HAP-1 (cell line): ENCODE measurements at regions not wholly inside any gene's neighbourhood (a gene's known extent, or its start where the extent isn't known, plus 50 kb on each side); places are given as distances from the start of the nearest gene placed in this dataset.

Source experiments
- DNase-seq, 2 experiments: peaks; one replicate each; pipeline ENCODE4 v3.0.0-alpha.2; 2016 to 2020; ENCODE audit warnings: low spot score in 2 of 2
- H3K27me3 ChIP-seq: fragments of 250-450 bp; sonication (Bioruptor Pico); 2 replicates; pipeline ENCODE4 v1.5.1; 2020; ENCODE audit warnings: low read depth, mild to moderate bottlenecking, moderate library complexity
- H3K36me3 ChIP-seq: fragments of 250-450 bp; sonication (Bioruptor Pico); replicated peaks from 2 replicates; pipeline ENCODE4 v1.5.1; 2020; ENCODE audit warnings: mild to moderate bottlenecking
- H3K4me1 ChIP-seq: fragments of 250-450 bp; sonication (Bioruptor Pico); 2 replicates; pipeline ENCODE4 v1.5.1; 2020; ENCODE audit warnings: mild to moderate bottlenecking
- H3K4me3 ChIP-seq: fragments of 250-450 bp; sonication (Bioruptor Pico); 2 replicates; pipeline ENCODE4 v1.5.1; 2020; ENCODE audit warnings: mild to moderate bottlenecking, moderate library complexity
- H3K9me3 ChIP-seq: fragments of 250-450 bp; sonication (Bioruptor Pico); 2 replicates; pipeline ENCODE4 v1.5.1; 2020; ENCODE audit warnings: mild to moderate bottlenecking, moderate library complexity
- in situ Hi-C: fragments of 300-500 bp; cut with MboI; formaldehyde crosslinking; loops from 3 replicates; pipeline ENCODE4 v1.14.3; 2020; ENCODE audit warnings: low sequenced_read_pairs, inconsistent platforms, mixed read lengths

DNA sequence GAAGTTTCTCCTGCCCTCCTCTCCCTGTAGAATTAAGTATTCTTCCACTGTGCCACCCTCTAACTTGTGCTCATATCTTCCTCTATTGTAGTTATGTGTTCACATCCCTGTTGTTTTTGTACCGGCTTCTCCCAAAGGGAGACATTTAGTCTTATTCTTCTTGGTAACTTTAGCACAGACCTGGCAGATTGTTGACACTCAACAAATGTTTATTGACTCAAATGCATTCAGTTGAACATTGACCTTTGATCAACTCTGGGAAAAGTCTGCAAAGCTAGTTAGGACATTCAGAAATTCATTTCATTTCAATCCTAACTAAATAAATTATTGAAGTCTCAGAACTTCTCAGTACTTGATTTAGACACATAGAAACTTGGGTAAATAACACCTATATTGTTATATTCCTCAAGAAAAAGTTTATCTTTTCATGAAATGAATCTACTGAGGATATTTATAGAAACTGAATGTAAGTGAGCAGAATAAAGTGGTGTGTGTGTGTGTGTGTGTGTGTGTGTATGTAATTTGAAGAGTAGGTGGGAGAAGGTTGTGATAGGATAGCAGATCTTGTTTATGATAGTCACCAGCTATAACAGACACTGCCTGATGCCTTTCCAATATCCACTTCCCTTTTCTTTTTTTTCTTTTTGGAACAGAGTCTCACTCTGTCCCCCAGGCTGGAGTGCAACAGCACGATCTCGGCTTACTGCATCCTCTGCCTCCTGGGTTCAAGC lies 872.4 kb upstream of the CXADR start:
- Histone ChIP-seq H3K4me3 (no peak overlapping the region), H3K27me3 (no peaks in the 10 kb centered on the region), H3K4me1 (peaks cover under 1% of the 10 kb centered on the region; the same call in 1 of the 2 replicates), H3K9me3 (no peaks in the 10 kb centered on the region), H3K36me3 (no peaks in the 10 kb centered on the region)
- DNase-seq: no peak
- in situ Hi-C loops: no loop called here

DNA sequence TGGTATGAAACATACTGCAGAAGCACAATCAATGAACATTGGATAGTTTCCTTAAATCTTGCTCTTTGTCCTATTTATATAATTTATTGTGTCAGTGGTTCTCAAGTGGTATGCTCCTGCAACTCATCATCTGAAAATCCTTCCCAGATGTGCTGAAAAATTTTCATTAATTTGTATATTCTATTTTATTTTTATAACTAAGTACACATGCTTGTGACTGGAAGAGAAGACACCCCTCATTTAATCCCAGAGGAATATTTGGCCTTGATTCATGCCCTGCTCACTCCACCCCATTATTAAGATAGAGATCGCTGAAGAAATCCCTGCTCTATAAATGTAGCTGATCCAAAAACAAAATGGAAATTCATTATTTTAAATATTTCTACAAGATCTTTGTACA lies 870.5 kb upstream of the CXADR start:
- H3K36me3 ChIP-seq: no peaks in the 10 kb centered on the region
- H3K9me3 ChIP-seq: no peaks in the 10 kb centered on the region
- in situ Hi-C loops: no loop called here
- H3K27me3 ChIP-seq: no peaks in the 10 kb centered on the region
- H3K4me1 ChIP-seq: no peaks in the 10 kb centered on the region
- no peak overlapping the region for H3K4me3 ChIP-seq
- DNase-seq: no peak

DNA sequence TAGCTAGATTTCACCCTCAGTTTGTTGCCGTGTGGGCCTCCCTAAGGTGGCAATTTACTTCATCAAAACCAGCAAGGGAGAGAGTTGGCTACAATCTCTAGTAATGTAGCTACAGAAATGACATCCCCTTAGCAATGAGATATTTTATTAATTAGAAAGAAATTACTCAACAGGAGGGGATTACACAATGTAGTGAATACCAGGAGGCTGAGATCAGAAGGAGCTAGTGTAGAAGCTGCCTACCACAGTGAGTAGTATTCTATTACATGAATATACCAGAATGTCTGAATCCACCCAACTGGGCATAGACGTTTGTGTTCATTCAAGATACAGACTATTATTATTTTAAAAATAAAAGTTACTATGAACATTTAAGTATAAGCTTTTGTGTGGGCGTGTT lies 868.2 kb upstream of the CXADR start:
- in situ Hi-C loops: no loop called here

DNA sequence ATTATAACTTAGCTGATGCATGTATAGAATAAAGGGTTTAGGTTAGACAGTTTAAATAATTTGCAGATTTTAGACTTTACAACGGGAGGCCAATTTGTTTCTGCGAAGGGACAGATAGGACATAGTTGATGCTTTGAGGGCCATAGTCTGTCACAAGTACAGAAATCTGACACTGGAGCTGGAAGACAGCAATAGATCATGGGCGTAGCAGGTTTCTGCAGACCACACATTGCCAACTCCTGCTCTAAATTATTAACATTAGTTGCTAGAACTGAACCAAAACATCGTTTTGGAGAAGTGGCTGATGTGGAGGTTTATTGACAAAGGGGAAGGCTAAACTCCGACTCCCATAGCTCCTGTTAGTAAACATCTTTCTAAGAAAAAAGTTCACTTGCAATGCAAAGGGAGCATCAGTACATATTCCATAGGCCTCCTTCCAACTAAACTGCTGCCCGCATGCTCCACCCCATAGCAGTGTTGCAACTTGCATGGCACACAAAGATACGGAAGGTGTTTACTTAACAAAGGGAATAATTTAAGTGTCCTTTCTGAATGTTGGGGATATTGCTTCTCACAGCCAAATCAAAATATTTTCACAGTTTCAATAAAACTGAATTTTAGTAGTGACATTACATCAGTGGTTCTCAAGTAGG lies 862.0 kb upstream of the CXADR start:
- in situ Hi-C loops: no loop called here
- no peak for DNase-seq
- Histone ChIP-seq H3K36me3 (no peaks in the 10 kb centered on the region), H3K27me3 (no peaks in the 10 kb centered on the region), H3K4me3 (no peak overlapping the region), H3K9me3 (no peaks in the 10 kb centered on the region), H3K4me1 (0 out of 2 replicates have a peak, but pooled peaks cover 3% of the 10 kb centered on the region)

More for the DNA sequence above, 868.2 kb upstream of the CXADR start:
- no peaks in the 10 kb centered on the region for H3K9me3 ChIP-seq
- H3K4me3 ChIP-seq: no peak overlapping the region
- H3K36me3 ChIP-seq: no peaks in the 10 kb centered on the region
- DNase-seq: no peak
- H3K4me1 ChIP-seq: no peaks in the 10 kb centered on the region
- H3K27me3 ChIP-seq: no peaks in the 10 kb centered on the region

DNA sequence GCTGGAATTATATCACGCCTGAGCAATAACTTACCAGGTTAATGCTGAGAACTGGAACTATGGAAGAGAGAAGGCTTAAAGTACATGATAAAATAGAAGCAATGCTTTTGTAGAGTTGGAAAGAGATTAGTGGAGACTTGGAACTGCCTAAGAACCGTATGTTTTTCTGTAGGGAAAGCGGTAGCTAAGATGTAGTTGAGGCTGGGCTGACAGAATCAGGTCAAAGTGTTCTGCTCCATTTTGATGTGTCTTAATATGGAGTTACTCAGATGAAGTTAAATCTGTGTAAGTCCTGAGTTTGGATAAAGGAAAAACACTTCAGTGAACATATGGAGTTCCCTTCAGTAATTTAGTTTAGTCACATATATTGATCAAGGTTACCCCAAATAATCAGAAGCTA lies 860.9 kb upstream of the CXADR start:
- H3K9me3 ChIP-seq: no peaks in the 10 kb centered on the region
- in situ Hi-C loops: no loop called here
- 0 out of 2 replicates have a peak, but pooled peaks cover 3% of the 10 kb centered on the region for H3K4me1 ChIP-seq
- H3K27me3 ChIP-seq: no peaks in the 10 kb centered on the region
- no peak overlapping the region for H3K4me3 ChIP-seq
- no peaks in the 10 kb centered on the region for H3K36me3 ChIP-seq
- no peak for DNase-seq

DNA sequence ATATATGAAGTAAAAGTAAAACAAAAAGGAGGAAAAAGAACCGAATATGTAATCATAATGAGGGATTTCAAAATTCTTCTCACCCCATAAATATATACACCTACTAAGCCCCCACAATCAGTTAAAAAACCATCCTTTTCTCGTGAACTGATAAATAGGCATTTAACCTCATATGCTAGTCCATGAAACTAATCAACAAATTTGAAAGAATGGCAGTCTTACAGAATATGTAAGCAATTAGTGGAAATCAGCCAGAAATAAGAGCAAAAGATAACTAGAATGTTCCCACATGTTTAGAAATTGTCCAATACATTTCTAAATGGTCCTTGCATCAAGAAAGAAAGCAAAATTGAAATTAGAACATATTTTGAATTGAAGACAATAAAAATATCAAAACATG lies 849.4 kb upstream of the CXADR start:
- in situ Hi-C loops: no loop called here
- Histone ChIP-seq H3K9me3 (no peaks in the 10 kb centered on the region), H3K4me1 (no peaks in the 10 kb centered on the region), H3K4me3 (no peak overlapping the region), H3K36me3 (no peaks in the 10 kb centered on the region), H3K27me3 (no peaks in the 10 kb centered on the region)
- DNase-seq: no peak

DNA sequence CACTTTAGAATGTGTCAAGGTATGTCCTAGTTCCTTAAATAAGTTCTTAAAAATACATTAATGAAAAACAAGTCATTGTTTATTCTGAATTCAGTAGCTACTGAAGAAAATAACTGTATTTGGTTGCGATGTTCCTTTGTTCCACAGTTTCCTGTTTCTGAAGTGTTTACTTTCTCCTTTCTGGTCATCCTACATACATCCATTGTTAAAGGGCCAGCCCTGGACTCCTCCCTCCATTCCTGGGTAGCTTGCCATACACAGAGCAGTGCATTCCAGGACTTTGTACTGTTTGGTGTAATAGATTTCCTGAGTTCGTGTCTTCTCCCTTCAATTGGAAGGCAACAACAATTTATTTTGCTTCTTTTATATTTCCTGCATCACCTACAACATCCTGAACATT lies 845.4 kb upstream of the CXADR start:
- no peaks in the 10 kb centered on the region for H3K36me3 ChIP-seq
- no peaks in the 10 kb centered on the region for H3K4me1 ChIP-seq
- DNase-seq: no peak
- in situ Hi-C loops: no loop called here
- H3K27me3 ChIP-seq: no peaks in the 10 kb centered on the region
- no peaks in the 10 kb centered on the region for H3K9me3 ChIP-seq
- H3K4me3 ChIP-seq: no peak overlapping the region

DNA sequence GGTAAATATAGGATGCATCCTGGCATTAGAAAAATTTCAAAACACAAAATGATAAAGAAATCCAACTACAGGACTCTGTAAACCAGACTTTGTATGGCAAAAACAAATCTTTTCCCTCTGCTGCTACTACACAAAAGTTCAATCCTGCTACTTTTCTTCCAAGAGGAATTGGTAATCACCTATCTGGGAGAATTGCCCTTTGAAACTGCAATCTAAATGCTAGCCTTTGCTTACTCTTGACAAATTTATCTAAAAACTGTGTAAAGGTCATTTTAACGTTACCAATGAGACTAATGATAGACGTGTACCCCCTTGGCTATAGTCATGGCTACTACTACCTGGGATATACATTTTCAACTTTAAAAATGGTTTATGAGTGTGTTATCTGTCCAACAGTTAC lies 837.9 kb upstream of the CXADR start:
- Histone ChIP-seq H3K36me3 (no peaks in the 10 kb centered on the region), H3K4me1 (no peaks in the 10 kb centered on the region), H3K27me3 (no peaks in the 10 kb centered on the region), H3K9me3 (no peaks in the 10 kb centered on the region), H3K4me3 (no peak overlapping the region)
- no peak for DNase-seq
- in situ Hi-C loops: no loop called here

DNA sequence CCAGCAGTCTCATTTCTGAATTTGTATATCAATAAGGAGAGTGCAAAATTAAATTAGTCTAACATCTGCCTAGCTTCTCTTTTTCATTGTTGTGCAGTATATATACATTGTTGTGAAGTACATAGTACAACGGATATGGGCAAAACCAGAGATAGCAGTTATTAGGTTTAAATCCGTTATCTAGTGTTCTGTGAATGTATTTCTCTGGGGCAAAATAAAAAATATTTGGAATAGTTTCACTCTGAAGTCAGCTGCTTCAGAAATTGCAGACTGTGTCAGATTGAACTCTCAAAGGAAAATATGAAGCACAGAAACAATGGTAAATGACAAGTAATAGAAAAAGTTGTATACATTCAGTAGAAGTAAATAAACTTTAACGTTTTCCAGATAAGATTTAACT lies 836.5 kb upstream of the CXADR start:
- Histone ChIP-seq H3K36me3 (no peaks in the 10 kb centered on the region), H3K4me1 (no peaks in the 10 kb centered on the region), H3K4me3 (no peak overlapping the region), H3K9me3 (no peaks in the 10 kb centered on the region), H3K27me3 (no peaks in the 10 kb centered on the region)
- no peak for DNase-seq
- in situ Hi-C loops: no loop called here

DNA sequence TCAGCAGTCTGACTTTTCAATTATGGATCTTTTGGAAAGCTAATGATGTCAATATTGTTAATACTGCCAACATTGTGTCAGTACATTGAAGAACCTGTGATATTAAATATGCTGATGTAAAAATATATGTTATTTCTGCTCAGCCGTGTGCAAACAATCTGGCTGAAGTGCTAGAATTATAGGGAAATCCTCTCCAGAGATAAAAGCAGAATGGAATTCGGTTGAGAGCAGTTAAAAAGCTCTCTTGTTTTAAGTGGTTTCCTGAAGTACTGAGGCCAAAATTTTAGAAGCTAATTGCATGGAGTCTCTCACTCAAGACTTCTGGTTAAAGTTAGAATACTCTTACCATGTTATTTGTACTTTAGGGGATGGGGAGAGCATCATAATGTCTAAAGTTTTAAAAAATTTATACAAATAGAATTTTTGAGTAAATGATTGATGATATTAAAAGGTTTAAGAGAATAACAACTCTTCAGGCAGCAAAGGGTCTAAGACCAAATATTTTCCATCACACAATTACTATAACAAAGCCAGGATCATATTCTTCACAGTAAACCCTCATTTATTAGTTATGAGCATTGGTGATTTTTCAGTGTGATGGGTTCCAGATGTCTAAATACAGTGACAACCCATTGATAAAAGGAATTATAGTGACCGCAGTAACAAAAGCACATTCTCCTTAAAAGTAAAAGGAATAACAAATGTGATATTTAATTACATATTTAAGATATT lies 834.2 kb upstream of the CXADR start:
- in situ Hi-C loops: no loop called here
- Histone ChIP-seq H3K27me3 (no peaks in the 10 kb centered on the region), H3K4me1 (no peaks in the 10 kb centered on the region), H3K36me3 (no peaks in the 10 kb centered on the region), H3K4me3 (no peak overlapping the region), H3K9me3 (no peaks in the 10 kb centered on the region)
- no peak for DNase-seq

DNA sequence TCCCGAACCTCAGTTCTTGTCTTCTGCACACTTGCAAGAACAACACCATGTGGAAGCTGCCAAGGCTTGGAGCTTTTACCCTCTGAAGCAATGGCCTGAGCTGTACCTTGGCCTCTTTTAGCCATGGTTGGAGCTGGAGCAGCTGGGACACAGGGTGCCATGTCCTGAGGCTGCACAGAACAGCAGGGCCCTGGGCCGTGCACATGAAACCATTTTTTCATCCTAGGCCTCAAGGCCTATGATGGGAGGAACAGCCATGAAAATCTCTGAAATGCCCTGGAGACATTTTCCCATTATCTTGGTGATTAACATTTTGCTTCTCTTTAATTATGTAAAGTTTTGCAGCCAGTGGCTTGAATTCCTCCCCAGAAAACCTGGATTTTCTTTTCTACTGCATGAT lies 817.8 kb upstream of the CXADR start:
- H3K27me3 ChIP-seq: no peaks in the 10 kb centered on the region
- no peaks in the 10 kb centered on the region for H3K36me3 ChIP-seq
- in situ Hi-C loops: no loop called here
- H3K4me1 ChIP-seq: no peaks in the 10 kb centered on the region; the same call in 1 of the 2 replicates
- H3K4me3 ChIP-seq: no peak overlapping the region
- H3K9me3 ChIP-seq: no peaks in the 10 kb centered on the region; the same call in 1 of the 2 replicates
- no peak for DNase-seq

DNA sequence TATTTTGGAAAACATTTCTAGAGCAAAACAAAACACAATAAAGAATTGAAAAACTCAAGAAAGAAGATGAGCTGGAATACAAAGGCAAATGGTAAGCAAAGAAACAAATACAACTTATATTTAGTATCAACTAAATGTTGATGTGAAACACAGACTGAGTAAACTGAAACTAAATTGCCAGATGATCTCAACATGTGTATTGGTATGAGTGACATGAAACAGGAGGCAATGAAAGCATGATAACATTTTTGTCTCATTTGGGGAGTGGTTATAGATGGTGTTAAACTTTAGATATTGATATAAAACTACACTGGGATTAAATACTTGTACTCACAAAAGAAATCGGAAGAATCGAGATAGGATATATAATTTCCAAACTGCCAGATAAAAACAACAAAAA lies 805.6 kb upstream of the CXADR start:
- Histone ChIP-seq H3K4me3 (no peak overlapping the region), H3K36me3 (no peaks in the 10 kb centered on the region), H3K27me3 (no peaks in the 10 kb centered on the region), H3K4me1 (no peaks in the 10 kb centered on the region), H3K9me3 (no peaks in the 10 kb centered on the region)
- no peak for DNase-seq
- in situ Hi-C loops: no loop called here

DNA sequence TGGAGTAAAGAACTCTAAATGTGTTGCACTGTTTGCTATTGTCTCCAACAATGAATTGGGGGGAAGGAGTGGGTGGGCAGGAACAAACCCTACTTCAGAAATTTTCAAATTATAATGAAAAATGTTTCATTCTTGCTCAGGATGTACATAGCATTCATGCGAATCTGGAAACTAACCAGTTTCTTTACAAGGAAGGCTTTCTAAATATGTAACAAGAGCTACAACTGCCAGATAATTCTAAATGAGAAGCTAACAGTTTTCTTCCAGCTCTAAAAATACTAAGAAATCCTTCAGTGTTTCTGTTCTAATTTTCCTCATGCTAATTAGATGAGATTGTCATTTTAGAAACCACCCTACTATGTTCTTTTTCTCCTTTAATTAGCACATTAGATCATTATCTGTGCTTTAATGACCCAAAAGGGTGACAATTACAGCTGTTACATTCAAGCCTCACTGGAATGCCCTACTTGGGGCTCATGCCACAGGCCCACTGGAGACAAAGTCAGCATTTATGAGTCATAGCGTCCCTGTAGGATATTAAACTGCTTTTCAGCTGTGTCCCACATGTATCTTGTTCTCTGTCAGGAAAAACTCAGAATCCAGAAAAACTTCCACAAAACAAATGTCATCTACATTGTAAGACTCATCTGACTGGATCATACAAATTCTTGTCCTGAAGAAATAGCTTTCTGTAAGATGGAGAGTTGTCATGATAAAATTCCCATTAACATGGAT lies 804.6 kb upstream of the CXADR start:
- H3K36me3 ChIP-seq: no peaks in the 10 kb centered on the region
- in situ Hi-C loops: no loop called here
- no peak overlapping the region for H3K4me3 ChIP-seq
- no peaks in the 10 kb centered on the region for H3K27me3 ChIP-seq
- DNase-seq: no peak
- H3K4me1 ChIP-seq: no peaks in the 10 kb centered on the region
- no peaks in the 10 kb centered on the region for H3K9me3 ChIP-seq
